Esophagus squamous epithelium (tissue), 5 donors: ENCODE measurements at regions not wholly inside any gene's neighbourhood (a gene's known extent, or its start where the extent isn't known, plus 50 kb on each side); places are given as distances from the start of the nearest gene placed in this dataset.

Experiments used
- DNase-seq: peaks from one replicate; lab custom pipeline; 2025; lab: John Stamatoyannopoulos, UW
- H3K27ac ChIP-seq, 4 donors: fragments of 200-600 bp; sonication (generic); one replicate each; pipeline ENCODE4 v1.5.1; 2016 to 2019; ENCODE audit warnings: mild to moderate bottlenecking in 1 of 4
- H3K27me3 ChIP-seq, 4 donors: fragments of 200-600 bp; sonication (generic); 1 replicate in 3 of 4; 2 replicates in 1 of 4; pipeline versions ENCODE4 v1.5.1 to v1.6.0; 2017 to 2021; ENCODE audit warnings: antibody characterized with exemption in 1 of 4
- H3K36me3 ChIP-seq, 3 donors: fragments of 200-600 bp; sonication (generic); one replicate each; pipeline ENCODE4 v1.5.1; 2016 to 2019
- H3K4me1 ChIP-seq, 3 donors: fragments of 200-600 bp; sonication (generic); one replicate each; pipeline ENCODE4 v1.5.1; 2017 to 2019
- H3K4me3 ChIP-seq, 4 donors: fragments of 200-600 bp; sonication (generic); 1 replicate in 3 of 4; 2 replicates in 1 of 4; pipeline ENCODE4 v1.5.1; 2016 to 2019; ENCODE audit warnings: mild to moderate bottlenecking in 2 of 4, moderate library complexity in 1 of 4
- H3K9me3 ChIP-seq, 3 donors: fragments of 200-600 bp; sonication (generic); one replicate each; pipeline ENCODE4 v1.5.1; 2016 to 2019
- POLR2A ChIP-seq, 4 donors: fragments of 450-650 bp; IDR thresholded peaks; one replicate each; pipeline ENCODE4 v1.6.1; 2017; ENCODE audit warnings: antibody characterized with exemption in 4 of 4, mild to moderate bottlenecking in 4 of 4, moderate library complexity in 3 of 4
- WGBS, 2 donors: methylation state at CpG; one replicate each; pipeline ENCODE4 v1.1.5; 2018; 5-methylcytosine and 5-hydroxymethylcytosine counted together
- intact Hi-C: fragments of 100-400 bp; cut with DNase I; formaldehyde crosslinking; loops from one replicate; pipeline ENCODE4 v1.15.0; 2022
- TF ChIP-seq, protein P1 (sequence below), 6 experiments: fragments of 450-650 bp in 4 of 6; fragments of 200-600 bp in 2 of 6; sonication (generic) in 2 of 6; IDR thresholded peaks; one replicate each; pipeline ENCODE4 v1.5.1; 2016 to 2019; ENCODE audit warnings: antibody characterized with exemption in 6 of 6, mild to moderate bottlenecking in 4 of 6, moderate library complexity in 4 of 6
- donor health status: DM: yes; HTN: yes; CAD: no.

DNA sequence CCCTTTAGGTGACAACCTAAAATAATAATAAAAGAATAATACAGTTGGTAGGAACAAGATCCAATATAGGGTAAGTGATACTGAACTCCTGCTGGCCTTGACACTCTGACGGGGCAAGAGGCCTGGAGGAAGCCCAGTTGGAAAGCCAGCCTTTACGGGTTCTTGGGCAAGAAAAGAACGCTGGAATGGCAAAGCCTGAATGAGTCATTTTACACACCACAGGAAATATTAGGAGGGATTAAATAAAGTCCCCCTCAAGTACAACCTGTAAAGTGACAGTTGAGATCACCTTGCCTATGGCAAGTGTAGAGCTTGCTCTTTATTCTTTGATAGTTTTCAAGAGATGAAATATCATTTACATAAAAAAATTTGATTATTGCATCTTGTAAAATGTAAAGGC, 244.5 kb upstream of the TLL1 start:
- TF ChIP-seq POLR2A (IDR thresholded peaks at IDR 0.05): no peak
- TF ChIP-seq, protein P1, sequence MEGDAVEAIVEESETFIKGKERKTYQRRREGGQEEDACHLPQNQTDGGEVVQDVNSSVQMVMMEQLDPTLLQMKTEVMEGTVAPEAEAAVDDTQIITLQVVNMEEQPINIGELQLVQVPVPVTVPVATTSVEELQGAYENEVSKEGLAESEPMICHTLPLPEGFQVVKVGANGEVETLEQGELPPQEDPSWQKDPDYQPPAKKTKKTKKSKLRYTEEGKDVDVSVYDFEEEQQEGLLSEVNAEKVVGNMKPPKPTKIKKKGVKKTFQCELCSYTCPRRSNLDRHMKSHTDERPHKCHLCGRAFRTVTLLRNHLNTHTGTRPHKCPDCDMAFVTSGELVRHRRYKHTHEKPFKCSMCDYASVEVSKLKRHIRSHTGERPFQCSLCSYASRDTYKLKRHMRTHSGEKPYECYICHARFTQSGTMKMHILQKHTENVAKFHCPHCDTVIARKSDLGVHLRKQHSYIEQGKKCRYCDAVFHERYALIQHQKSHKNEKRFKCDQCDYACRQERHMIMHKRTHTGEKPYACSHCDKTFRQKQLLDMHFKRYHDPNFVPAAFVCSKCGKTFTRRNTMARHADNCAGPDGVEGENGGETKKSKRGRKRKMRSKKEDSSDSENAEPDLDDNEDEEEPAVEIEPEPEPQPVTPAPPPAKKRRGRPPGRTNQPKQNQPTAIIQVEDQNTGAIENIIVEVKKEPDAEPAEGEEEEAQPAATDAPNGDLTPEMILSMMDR (IDR thresholded peaks at IDR 0.05): no peak
- no peaks in the 10 kb centered on the region for H3K4me1 ChIP-seq
- no peak overlapping the region for H3K4me3 ChIP-seq
- H3K27ac ChIP-seq: no peak overlapping the region
- no peak for DNase-seq
- intact Hi-C loops: no loop called here
- WGBS, 2 donors: 53 to 61% methylated on average over 3 of the region's 3 CpGs
- no peaks in the 10 kb centered on the region for H3K27me3 ChIP-seq
- no peaks in the 10 kb centered on the region for H3K9me3 ChIP-seq
- H3K36me3 ChIP-seq: no peaks in the 10 kb centered on the region

DNA sequence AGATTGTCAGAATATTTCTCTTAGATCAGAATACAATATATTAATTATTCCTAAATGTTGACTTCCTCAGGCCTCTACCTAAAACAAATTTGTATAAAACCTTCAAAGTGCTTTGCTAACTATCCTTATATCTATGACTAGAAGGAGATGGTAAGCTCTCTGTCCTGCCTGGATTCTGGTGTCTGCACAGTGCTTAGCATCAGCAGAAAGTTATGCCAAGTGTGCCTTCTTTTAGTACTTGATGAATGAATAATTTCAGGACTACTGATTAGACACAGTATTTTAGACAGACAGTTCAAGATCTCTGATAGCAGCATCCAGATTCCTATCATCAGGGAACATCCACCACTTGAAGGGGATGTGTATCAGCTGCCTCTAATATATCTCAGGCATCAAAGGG, 242.4 kb upstream of the TLL1 start:
- no peak overlapping the region for H3K4me3 ChIP-seq
- intact Hi-C loops: no loop called here
- H3K27ac ChIP-seq: no peak overlapping the region

DNA sequence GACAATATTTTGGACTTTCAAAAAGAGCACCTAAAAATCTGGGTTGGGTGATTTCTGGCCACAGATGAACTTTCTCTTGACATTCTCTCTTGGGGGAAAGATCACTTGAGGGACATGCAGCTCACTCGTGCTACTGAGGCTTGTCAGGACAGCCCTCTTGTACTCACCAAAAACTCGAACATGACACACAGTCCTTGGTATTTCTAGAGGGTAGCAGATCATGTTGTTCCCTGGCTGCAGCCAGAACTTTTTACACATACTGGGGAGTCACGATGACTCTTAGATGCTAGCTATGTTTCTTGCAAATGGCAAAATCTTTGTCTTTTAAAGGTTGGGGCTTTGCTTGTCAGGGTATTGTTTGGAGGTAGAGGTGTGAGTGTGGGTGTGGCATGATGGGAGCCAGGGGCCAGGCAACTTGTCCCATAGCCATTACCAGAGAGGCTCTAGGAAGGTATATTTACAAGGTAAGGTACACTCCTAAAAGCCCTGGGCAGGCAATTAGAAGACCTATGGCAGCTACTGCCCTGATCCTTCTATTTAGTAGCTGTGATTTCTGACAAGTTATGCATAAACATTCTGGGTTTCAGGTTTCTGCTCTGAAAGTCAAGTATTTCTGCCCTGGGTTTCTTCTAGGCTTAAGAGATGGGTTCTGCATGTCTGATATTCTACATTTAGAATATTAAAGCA, 241.7 kb upstream of the TLL1 start:
- Histone ChIP-seq H3K4me1 (no peaks in the 10 kb centered on the region), H3K27me3 (no peaks in the 10 kb centered on the region), H3K36me3 (no peaks in the 10 kb centered on the region), H3K9me3 (no peaks in the 10 kb centered on the region), H3K4me3 (no peak overlapping the region), H3K27ac (no peak overlapping the region)
- WGBS, 2 donors: 53 to 79% methylated on average over 3 of the region's 3 CpGs
- TF ChIP-seq, protein P1 (IDR thresholded peaks at IDR 0.05): no peak
- TF ChIP-seq POLR2A (IDR thresholded peaks at IDR 0.05): no peak
- intact Hi-C loops: no loop called here
- DNase-seq: no peak

More for the DNA sequence above, 242.4 kb upstream of the TLL1 start:
- no peaks in the 10 kb centered on the region for H3K9me3 ChIP-seq
- H3K27me3 ChIP-seq: no peaks in the 10 kb centered on the region
- no peak for DNase-seq
- no peak for TF ChIP-seq POLR2A (IDR thresholded peaks at IDR 0.05)
- TF ChIP-seq, protein P1 (IDR thresholded peaks at IDR 0.05): no peak
- H3K4me1 ChIP-seq: no peaks in the 10 kb centered on the region
- no peaks in the 10 kb centered on the region for H3K36me3 ChIP-seq

DNA sequence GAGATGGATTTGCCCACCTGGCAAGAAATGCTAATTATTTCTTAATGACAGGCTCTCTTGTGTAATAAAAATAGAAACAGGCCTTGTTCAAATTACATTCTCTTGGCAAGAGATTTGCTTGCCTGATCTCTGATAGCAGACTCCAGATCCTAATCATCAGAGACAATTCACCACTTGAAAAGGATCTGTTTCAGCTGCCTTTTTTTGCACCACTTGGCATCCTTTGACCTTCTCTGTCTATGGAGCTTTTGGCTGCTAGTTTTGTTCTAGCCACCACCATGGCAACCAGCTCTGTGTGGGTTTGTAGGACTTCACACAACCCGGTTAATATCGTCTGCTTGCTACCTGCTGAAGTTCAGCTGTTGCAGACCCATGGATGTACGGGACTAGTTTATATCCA, 241.1 kb upstream of the TLL1 start:
- 58 to 69% methylated on average over 3 of the region's 3 CpGs for WGBS, 2 donors
- intact Hi-C loops: no loop called here
- no peak overlapping the region for H3K4me3 ChIP-seq
- H3K27me3 ChIP-seq: no peaks in the 10 kb centered on the region
- H3K4me1 ChIP-seq: no peaks in the 10 kb centered on the region
- DNase-seq: no peak
- TF ChIP-seq, protein P1 (IDR thresholded peaks at IDR 0.05): no peak
- no peak for TF ChIP-seq POLR2A (IDR thresholded peaks at IDR 0.05)
- no peaks in the 10 kb centered on the region for H3K9me3 ChIP-seq
- no peaks in the 10 kb centered on the region for H3K36me3 ChIP-seq
- H3K27ac ChIP-seq: no peak overlapping the region

DNA sequence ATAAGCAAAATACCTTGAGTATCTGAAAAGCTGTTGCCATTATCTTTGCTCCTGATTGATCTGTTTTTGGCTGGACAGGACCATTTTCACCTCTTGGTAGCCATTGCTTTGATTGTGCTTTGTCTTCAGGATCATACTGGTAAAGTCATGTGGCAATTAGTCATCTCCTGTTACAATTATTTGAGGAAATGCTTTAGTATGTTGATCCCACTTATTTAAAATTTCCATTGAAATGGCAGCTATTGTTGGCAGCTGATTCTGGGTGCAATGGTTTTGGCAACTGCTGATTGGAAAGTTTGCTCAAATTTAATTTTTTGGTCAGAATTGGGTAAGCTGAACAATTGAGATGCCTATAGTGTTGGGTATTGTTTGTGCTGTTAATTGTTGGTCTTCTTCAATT, 238.3 kb upstream of the TLL1 start:
- H3K27ac ChIP-seq: no peak overlapping the region
- intact Hi-C loops: no loop called here
- no peaks in the 10 kb centered on the region for H3K36me3 ChIP-seq

More for the DNA sequence above, 238.3 kb upstream of the TLL1 start:
- no peak for DNase-seq
- H3K27me3 ChIP-seq: no peaks in the 10 kb centered on the region
- no peak overlapping the region for H3K4me3 ChIP-seq
- H3K9me3 ChIP-seq: no peaks in the 10 kb centered on the region
- H3K4me1 ChIP-seq: no peaks in the 10 kb centered on the region
- TF ChIP-seq, protein P1 (IDR thresholded peaks at IDR 0.05): no peak
- no peak for TF ChIP-seq POLR2A (IDR thresholded peaks at IDR 0.05)
